Loucy (cell line): ENCODE measurements at regions not wholly inside any gene's neighbourhood (a gene's known extent, or its start where the extent isn't known, plus 50 kb on each side); places are given as distances from the start of the nearest gene placed in this dataset.

Experiments used
- EZH2phosphoT487 ChIP-seq: fragments of 200-600 bp; IDR thresholded peaks from 2 replicates; pipeline ENCODE4 v1.6.1; 2018; ENCODE audit warnings: antibody characterized with exemption, mild to moderate bottlenecking, moderate library complexity, borderline replicate concordance
- TF ChIP-seq, protein P1 (sequence below): fragments of 200-600 bp; sonication (generic); conservative IDR thresholded peaks from 2 replicates; pipeline ENCODE4 v1.5.1; 2014; ENCODE audit warnings: mild to moderate bottlenecking, antibody characterized with exemption, low read length

DNA sequence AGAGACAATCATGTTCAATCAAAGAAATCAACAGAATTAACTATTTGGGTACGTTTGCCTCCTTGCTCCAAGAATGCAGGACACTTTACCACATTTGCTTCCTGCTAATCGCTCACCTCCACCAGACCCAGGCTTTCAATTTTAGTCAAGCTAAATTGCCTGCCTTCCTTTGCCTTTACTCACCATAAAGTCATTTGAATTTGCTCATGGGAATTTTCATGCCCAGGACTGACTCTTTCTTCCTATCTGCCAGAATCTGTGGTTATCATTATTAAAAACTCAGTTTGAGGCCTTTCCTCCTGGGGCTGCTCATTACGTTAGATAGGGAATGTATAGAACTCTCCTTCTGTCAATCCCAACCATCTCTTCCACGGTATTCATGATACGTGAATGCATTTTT, 1935.3 kb upstream of the WWC1 start:
- TF ChIP-seq EZH2phosphoT487: no peak
- TF ChIP-seq, protein P1, sequence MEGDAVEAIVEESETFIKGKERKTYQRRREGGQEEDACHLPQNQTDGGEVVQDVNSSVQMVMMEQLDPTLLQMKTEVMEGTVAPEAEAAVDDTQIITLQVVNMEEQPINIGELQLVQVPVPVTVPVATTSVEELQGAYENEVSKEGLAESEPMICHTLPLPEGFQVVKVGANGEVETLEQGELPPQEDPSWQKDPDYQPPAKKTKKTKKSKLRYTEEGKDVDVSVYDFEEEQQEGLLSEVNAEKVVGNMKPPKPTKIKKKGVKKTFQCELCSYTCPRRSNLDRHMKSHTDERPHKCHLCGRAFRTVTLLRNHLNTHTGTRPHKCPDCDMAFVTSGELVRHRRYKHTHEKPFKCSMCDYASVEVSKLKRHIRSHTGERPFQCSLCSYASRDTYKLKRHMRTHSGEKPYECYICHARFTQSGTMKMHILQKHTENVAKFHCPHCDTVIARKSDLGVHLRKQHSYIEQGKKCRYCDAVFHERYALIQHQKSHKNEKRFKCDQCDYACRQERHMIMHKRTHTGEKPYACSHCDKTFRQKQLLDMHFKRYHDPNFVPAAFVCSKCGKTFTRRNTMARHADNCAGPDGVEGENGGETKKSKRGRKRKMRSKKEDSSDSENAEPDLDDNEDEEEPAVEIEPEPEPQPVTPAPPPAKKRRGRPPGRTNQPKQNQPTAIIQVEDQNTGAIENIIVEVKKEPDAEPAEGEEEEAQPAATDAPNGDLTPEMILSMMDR: no peak
